GM12875 (cell line): ENCODE measurements at regions not wholly inside any gene's neighbourhood (a gene's known extent, or its start where the extent isn't known, plus 50 kb on each side); places are given as distances from the start of the nearest gene placed in this dataset.

ENCODE experiments used
- H3K4me3 ChIP-seq: one replicate; pipeline ENCODE4 v1.5.1; 2011; ENCODE audit warnings: low read depth, low read length, control low read depth
- CTCF ChIP-seq: IDR thresholded peaks from 2 replicates; pipeline ENCODE4 v1.5.1; 2011; ENCODE audit warnings: low read depth, mild to moderate bottlenecking, control low read depth, inconsistent platforms, low read length, moderate library complexity, borderline replicate concordance; ENCODE audit not compliant: insufficient read depth

GRCh38 chr5:23303836-23304235 is 203.6 kb upstream of the PRDM9 start:
- H3K4me3 ChIP-seq, result no peak overlapping the region
- no peak for TF ChIP-seq CTCF

GRCh38 chr5:23303435-23303834 is 204.0 kb upstream of the PRDM9 start:
- TF ChIP-seq CTCF, result no peak

GRCh38 chr5:23302438-23302837 is 205.0 kb upstream of the PRDM9 start:
- no peak for TF ChIP-seq CTCF
- H3K4me3 ChIP-seq, result no peak overlapping the region

More at GRCh38 chr5:23303435-23303834, 204.0 kb upstream of the PRDM9 start:
- no peak overlapping the region for H3K4me3 ChIP-seq

- no peak for TF ChIP-seq CTCF
- H3K4me3 ChIP-seq, result no peak overlapping the region
Measured at GRCh38 chr5:23289162-23289561, 218.2 kb upstream of the PRDM9 start.

GRCh38 chr5:23284656-23285055 is 222.8 kb upstream of the PRDM9 start:
- H3K4me3 ChIP-seq, result no peak overlapping the region
- TF ChIP-seq CTCF, result no peak

GRCh38 chr5:23274171-23274570 is 233.2 kb upstream of the PRDM9 start:
- TF ChIP-seq CTCF, result no peak

GRCh38 chr5:23269981-23270380 is 237.4 kb upstream of the PRDM9 start:
- no peak overlapping the region for H3K4me3 ChIP-seq
- TF ChIP-seq CTCF, result no peak

More at GRCh38 chr5:23274171-23274570, 233.2 kb upstream of the PRDM9 start:
- H3K4me3 ChIP-seq, result no peak overlapping the region
